ENCODE measurements at regions not wholly inside any gene's neighbourhood (a gene's known extent, or its start where the extent isn't known, plus 50 kb on each side); places are given as distances from the start of the nearest gene placed in this dataset.
"Not testable (repeated sequence)": the region's sequence is repeated elsewhere in the genome, so short reads cannot be mapped to it uniquely, and the experiment has no call there.

- Histone ChIP-seq H3K27me3 (no peaks in the 10 kb centered on the region), H3K36me3 (replicated peaks; ENCODE audit: insufficient read depth, low read depth) (no peaks in the 10 kb centered on the region), H3K4me3 (no peak overlapping the region), H3K79me2 (no peaks in the 10 kb centered on the region), H2AFZ (no peak overlapping the region), H3K9me2 (replicated peaks; ENCODE audit: insufficient read depth) (no peaks in the 10 kb centered on the region), H4K20me1 (ENCODE audit: insufficient read depth, poor library complexity, severe bottlenecking) (no peaks in the 10 kb centered on the region), H3K4me1 (ENCODE audit: insufficient read depth) (no peaks in the 10 kb centered on the region), H3K27ac (no peak overlapping the region), H3K4me2 (no peak overlapping the region), H3K9me3 (ENCODE audit: low read depth) (no peaks in the 10 kb centered on the region)
- no peak for DNase-seq (ENCODE audit: low spot score)
- TF ChIP-seq EZH2phosphoT487 (IDR thresholded peaks at IDR 0.05; ENCODE audit: low read depth, severe bottlenecking, unreplicated experiment) (no peak), EZH2 (IDR thresholded peaks at IDR 0.05; ENCODE audit: borderline replicate concordance) (no peak)
- TF ChIP-seq, protein P1, sequence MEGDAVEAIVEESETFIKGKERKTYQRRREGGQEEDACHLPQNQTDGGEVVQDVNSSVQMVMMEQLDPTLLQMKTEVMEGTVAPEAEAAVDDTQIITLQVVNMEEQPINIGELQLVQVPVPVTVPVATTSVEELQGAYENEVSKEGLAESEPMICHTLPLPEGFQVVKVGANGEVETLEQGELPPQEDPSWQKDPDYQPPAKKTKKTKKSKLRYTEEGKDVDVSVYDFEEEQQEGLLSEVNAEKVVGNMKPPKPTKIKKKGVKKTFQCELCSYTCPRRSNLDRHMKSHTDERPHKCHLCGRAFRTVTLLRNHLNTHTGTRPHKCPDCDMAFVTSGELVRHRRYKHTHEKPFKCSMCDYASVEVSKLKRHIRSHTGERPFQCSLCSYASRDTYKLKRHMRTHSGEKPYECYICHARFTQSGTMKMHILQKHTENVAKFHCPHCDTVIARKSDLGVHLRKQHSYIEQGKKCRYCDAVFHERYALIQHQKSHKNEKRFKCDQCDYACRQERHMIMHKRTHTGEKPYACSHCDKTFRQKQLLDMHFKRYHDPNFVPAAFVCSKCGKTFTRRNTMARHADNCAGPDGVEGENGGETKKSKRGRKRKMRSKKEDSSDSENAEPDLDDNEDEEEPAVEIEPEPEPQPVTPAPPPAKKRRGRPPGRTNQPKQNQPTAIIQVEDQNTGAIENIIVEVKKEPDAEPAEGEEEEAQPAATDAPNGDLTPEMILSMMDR (IDR thresholded peaks at IDR 0.05; ENCODE audit: poor library complexity): no peak
- 79% methylated on average over 4 of the region's 4 CpGs for WGBS (ENCODE audit: low lambda C conversion rate, missing lambda C conversion rate)
Observed at GRCh38 chr5:18000744-18001143, 366.5 kb downstream of the TAF11L14 start.

DNA sequence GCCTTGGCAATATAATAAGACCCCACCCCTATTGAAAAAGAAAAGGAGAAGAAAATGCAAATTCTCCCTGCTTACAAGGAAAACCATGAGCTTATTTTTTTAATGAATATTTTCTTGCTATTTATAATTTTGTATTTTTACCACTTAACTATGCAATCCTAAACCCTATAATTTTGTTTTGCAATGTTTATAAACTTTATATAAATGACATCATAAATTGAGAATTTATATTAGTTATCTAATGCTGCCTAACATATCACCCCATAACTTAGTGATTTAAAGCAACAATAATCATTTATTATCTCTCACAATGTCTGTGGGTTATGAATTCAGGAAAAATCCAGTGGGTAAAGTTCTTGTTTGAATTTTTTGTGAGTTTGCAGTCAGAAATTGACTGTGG lies 369.1 kb downstream of the TAF11L14 start:
- H3K4me2 ChIP-seq: no peak overlapping the region
- DNase-seq (ENCODE audit: low spot score): no peak
- no peaks in the 10 kb centered on the region for H3K9me3 ChIP-seq (ENCODE audit: low read depth)
- no peaks in the 10 kb centered on the region for H3K4me1 ChIP-seq (ENCODE audit: insufficient read depth)
- no peak overlapping the region for H2AFZ ChIP-seq
- no peak overlapping the region for H3K27ac ChIP-seq
- no peaks in the 10 kb centered on the region for H4K20me1 ChIP-seq (ENCODE audit: insufficient read depth, poor library complexity, severe bottlenecking)
- no peaks in the 10 kb centered on the region for H3K36me3 ChIP-seq (replicated peaks; ENCODE audit: insufficient read depth, low read depth)
- no peak overlapping the region for H3K4me3 ChIP-seq
- TF ChIP-seq, protein P1 (IDR thresholded peaks at IDR 0.05; ENCODE audit: poor library complexity): no peak
- TF ChIP-seq EZH2 (IDR thresholded peaks at IDR 0.05; ENCODE audit: borderline replicate concordance) (no peak), EZH2phosphoT487 (IDR thresholded peaks at IDR 0.05; ENCODE audit: low read depth, severe bottlenecking, unreplicated experiment) (no peak)
- no peaks in the 10 kb centered on the region for H3K27me3 ChIP-seq
- H3K79me2 ChIP-seq: no peaks in the 10 kb centered on the region
- no peaks in the 10 kb centered on the region for H3K9me2 ChIP-seq (replicated peaks; ENCODE audit: insufficient read depth)

- Histone ChIP-seq H4K20me1 (ENCODE audit: insufficient read depth, poor library complexity, severe bottlenecking) (no peaks in the 10 kb centered on the region), H3K4me1 (ENCODE audit: insufficient read depth) (no peaks in the 10 kb centered on the region), H3K27ac (no peak overlapping the region), H3K9me3 (ENCODE audit: low read depth) (no peaks in the 10 kb centered on the region), H3K79me2 (no peaks in the 10 kb centered on the region), H3K4me3 (no peak overlapping the region), H2AFZ (no peak overlapping the region), H3K9me2 (replicated peaks; ENCODE audit: insufficient read depth) (no peaks in the 10 kb centered on the region), H3K36me3 (replicated peaks; ENCODE audit: insufficient read depth, low read depth) (no peaks in the 10 kb centered on the region), H3K27me3 (no peaks in the 10 kb centered on the region), H3K4me2 (no peak overlapping the region)
- DNase-seq (ENCODE audit: low spot score): no peak
- WGBS (ENCODE audit: low lambda C conversion rate, missing lambda C conversion rate): 93% methylated on average over 2 of the region's 2 CpGs
- TF ChIP-seq EZH2phosphoT487 (IDR thresholded peaks at IDR 0.05; ENCODE audit: low read depth, severe bottlenecking, unreplicated experiment) (no peak), EZH2 (IDR thresholded peaks at IDR 0.05; ENCODE audit: borderline replicate concordance) (no peak)
- TF ChIP-seq, protein P1 (IDR thresholded peaks at IDR 0.05; ENCODE audit: poor library complexity): no peak
Observed at GRCh38 chr5:18003784-18004183, 369.5 kb downstream of the TAF11L14 start.

GRCh38 chr5:18006235-18006634 lies 372.0 kb downstream of the TAF11L14 start:
- H3K36me3 ChIP-seq (replicated peaks; ENCODE audit: insufficient read depth, low read depth); H2AFZ ChIP-seq; DNase-seq (ENCODE audit: low spot score); H3K4me1 ChIP-seq (ENCODE audit: insufficient read depth); H3K27me3 ChIP-seq; H3K27ac ChIP-seq; H3K9me3 ChIP-seq (ENCODE audit: low read depth); H3K9me2 ChIP-seq (replicated peaks; ENCODE audit: insufficient read depth); H4K20me1 ChIP-seq (ENCODE audit: insufficient read depth, poor library complexity, severe bottlenecking); H3K4me2 ChIP-seq; H3K4me3 ChIP-seq; H3K79me2 ChIP-seq: not testable (repeated sequence)
- WGBS (ENCODE audit: low lambda C conversion rate, missing lambda C conversion rate): 85% methylated on average over 8 of the region's 8 CpGs
